Vagina (tissue), 2 donors: ENCODE measurements at regions not wholly inside any gene's neighbourhood (a gene's known extent, or its start where the extent isn't known, plus 50 kb on each side); places are given as distances from the start of the nearest gene placed in this dataset.

ENCODE experiments used
- POLR2A ChIP-seq, 2 donors: fragments of 450-650 bp; IDR thresholded peaks; one replicate each; pipeline ENCODE4 v1.6.1; 2017; ENCODE audit warnings: antibody characterized with exemption in 2 of 2, mild to moderate bottlenecking in 2 of 2, moderate library complexity in 2 of 2
- POLR2AphosphoS5 ChIP-seq, 2 donors: sonication (generic); formaldehyde crosslinking; IDR thresholded peaks; one replicate each; pipeline ENCODE4 v1.9.0; 2017; ENCODE audit warnings: antibody characterized with exemption in 2 of 2, mild to moderate bottlenecking in 2 of 2, low read depth in 1 of 2; ENCODE audit not compliant: insufficient read depth in 1 of 2
- TF ChIP-seq, protein P1 (sequence below), 3 experiments: fragments of 450-650 bp in 2 of 3; fragments of 200-600 bp in 1 of 3; sonication (generic) in 1 of 3; IDR thresholded peaks; one replicate each; pipeline ENCODE4 v1.5.1; 2017 to 2019; ENCODE audit warnings: antibody characterized with exemption in 3 of 3, mild to moderate bottlenecking in 2 of 3, moderate library complexity in 2 of 3

DNA sequence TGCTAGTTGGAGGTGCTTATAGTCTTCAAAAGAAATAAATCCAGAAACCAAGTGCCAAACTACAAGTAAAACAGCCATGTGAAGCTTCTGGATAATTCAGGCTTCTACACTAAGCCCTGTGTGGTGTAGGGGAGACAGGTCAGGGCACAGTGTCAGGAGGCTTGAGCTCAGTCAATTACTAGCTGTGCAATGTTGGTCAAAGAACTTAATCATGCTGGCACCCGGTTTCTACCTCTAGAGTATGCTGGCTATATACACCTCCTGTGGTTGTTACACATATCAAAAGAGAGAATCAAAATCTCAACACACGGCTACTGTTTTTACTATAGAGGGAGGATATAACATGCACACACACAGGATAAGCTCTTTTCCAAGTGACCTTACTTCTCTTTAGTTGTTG, 469.7 kb upstream of the ZNF462 start:
- TF ChIP-seq, protein P1, sequence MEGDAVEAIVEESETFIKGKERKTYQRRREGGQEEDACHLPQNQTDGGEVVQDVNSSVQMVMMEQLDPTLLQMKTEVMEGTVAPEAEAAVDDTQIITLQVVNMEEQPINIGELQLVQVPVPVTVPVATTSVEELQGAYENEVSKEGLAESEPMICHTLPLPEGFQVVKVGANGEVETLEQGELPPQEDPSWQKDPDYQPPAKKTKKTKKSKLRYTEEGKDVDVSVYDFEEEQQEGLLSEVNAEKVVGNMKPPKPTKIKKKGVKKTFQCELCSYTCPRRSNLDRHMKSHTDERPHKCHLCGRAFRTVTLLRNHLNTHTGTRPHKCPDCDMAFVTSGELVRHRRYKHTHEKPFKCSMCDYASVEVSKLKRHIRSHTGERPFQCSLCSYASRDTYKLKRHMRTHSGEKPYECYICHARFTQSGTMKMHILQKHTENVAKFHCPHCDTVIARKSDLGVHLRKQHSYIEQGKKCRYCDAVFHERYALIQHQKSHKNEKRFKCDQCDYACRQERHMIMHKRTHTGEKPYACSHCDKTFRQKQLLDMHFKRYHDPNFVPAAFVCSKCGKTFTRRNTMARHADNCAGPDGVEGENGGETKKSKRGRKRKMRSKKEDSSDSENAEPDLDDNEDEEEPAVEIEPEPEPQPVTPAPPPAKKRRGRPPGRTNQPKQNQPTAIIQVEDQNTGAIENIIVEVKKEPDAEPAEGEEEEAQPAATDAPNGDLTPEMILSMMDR (IDR thresholded peaks at IDR 0.05) = no peak
- TF ChIP-seq POLR2A (IDR thresholded peaks at IDR 0.05) (no peak), POLR2AphosphoS5 (IDR thresholded peaks at IDR 0.05; ENCODE audit: insufficient read depth in 1 of 2, low read depth in 1 of 2) (no peak)
